Vagina (tissue), 2 donors: ENCODE measurements at regions not wholly inside any gene's neighbourhood (a gene's known extent, or its start where the extent isn't known, plus 50 kb on each side); places are given as distances from the start of the nearest gene placed in this dataset.

Experiments used
- DNase-seq, 2 donors: peaks; one replicate each; pipeline ENCODE4 v3.0.0-alpha.2; 2017; ENCODE audit errors: extremely low spot score in 2 of 2
- H3K27ac ChIP-seq: fragments of 200-600 bp; sonication (generic); one replicate; pipeline ENCODE4 v1.5.1; 2019
- H3K27me3 ChIP-seq: fragments of 200-600 bp; sonication (generic); one replicate; pipeline ENCODE4 v1.5.1; 2019
- H3K36me3 ChIP-seq, 2 donors: fragments of 200-600 bp; sonication (generic); one replicate each; pipeline ENCODE4 v1.5.1; 2017 to 2019
- H3K4me1 ChIP-seq: fragments of 200-600 bp; sonication (generic); one replicate; pipeline ENCODE4 v1.5.1; 2019
- H3K4me3 ChIP-seq, 2 donors: fragments of 200-600 bp; sonication (generic); 1 replicate in 1 of 2; 2 replicates in 1 of 2; pipeline ENCODE4 v1.5.1; 2016 to 2019
- H3K9me3 ChIP-seq: fragments of 200-600 bp; sonication (generic); one replicate; pipeline ENCODE4 v1.5.1; 2019
- CTCF ChIP-seq, 3 experiments: fragments of 450-650 bp in 2 of 3; fragments of 200-600 bp in 1 of 3; sonication (generic) in 1 of 3; IDR thresholded peaks; one replicate each; pipeline ENCODE4 v1.5.1; 2017 to 2019; ENCODE audit warnings: antibody characterized with exemption in 3 of 3, mild to moderate bottlenecking in 2 of 3, moderate library complexity in 2 of 3
- POLR2A ChIP-seq, 2 donors: fragments of 450-650 bp; IDR thresholded peaks; one replicate each; pipeline ENCODE4 v1.6.1; 2017; ENCODE audit warnings: antibody characterized with exemption in 2 of 2, mild to moderate bottlenecking in 2 of 2, moderate library complexity in 2 of 2
- POLR2AphosphoS5 ChIP-seq, 2 donors: sonication (generic); formaldehyde crosslinking; IDR thresholded peaks; one replicate each; pipeline ENCODE4 v1.9.0; 2017; ENCODE audit warnings: antibody characterized with exemption in 2 of 2, mild to moderate bottlenecking in 2 of 2, low read depth in 1 of 2; ENCODE audit not compliant: insufficient read depth in 1 of 2
- intact Hi-C: fragments of 100-400 bp; cut with DNase I; formaldehyde crosslinking; loops from one replicate; pipeline ENCODE4 v1.15.1; 2023

- H3K27me3 ChIP-seq: no peaks in the 10 kb centered on the region
- no peak for TF ChIP-seq CTCF (IDR thresholded peaks at IDR 0.05)
- TF ChIP-seq POLR2AphosphoS5 (IDR thresholded peaks at IDR 0.05; ENCODE audit: insufficient read depth in 1 of 2, low read depth in 1 of 2): peak in 1 of 2 donors; percentile 58
- no peak for TF ChIP-seq POLR2A (IDR thresholded peaks at IDR 0.05)
- peak overlapping the region; percentile 58 for H3K27ac ChIP-seq
- no peaks in the 10 kb centered on the region for H3K9me3 ChIP-seq
- peaks cover 16% of the 10 kb centered on the region for H3K4me1 ChIP-seq
- no peak overlapping the region for H3K4me3 ChIP-seq
- H3K36me3 ChIP-seq: no peaks in the 10 kb centered on the region
- intact Hi-C loops: no loop called here
- DNase-seq: no peak
Observed at GRCh38 chr5:148949841-148950470, 112.9 kb downstream of the SH3TC2 start.

GRCh38 chr5:148950471-148950863 lies 112.4 kb downstream of the SH3TC2 start:
- DNase-seq: no peak
- H3K4me3 ChIP-seq: no peak overlapping the region
- no peak for TF ChIP-seq POLR2AphosphoS5 (IDR thresholded peaks at IDR 0.05; ENCODE audit: insufficient read depth in 1 of 2, low read depth in 1 of 2)
- TF ChIP-seq POLR2A (IDR thresholded peaks at IDR 0.05): no peak
- TF ChIP-seq CTCF (IDR thresholded peaks at IDR 0.05): no peak
- peaks cover 16% of the 10 kb centered on the region for H3K4me1 ChIP-seq
- intact Hi-C loops: no loop called here
- no peaks in the 10 kb centered on the region for H3K27me3 ChIP-seq
- peak overlapping the region; percentile 58 for H3K27ac ChIP-seq
- no peaks in the 10 kb centered on the region for H3K9me3 ChIP-seq
- no peaks in the 10 kb centered on the region for H3K36me3 ChIP-seq

GRCh38 chr5:148950892-148951291 lies 112.0 kb downstream of the SH3TC2 start:
- DNase-seq: no peak
- no peak for TF ChIP-seq POLR2AphosphoS5 (IDR thresholded peaks at IDR 0.05; ENCODE audit: insufficient read depth in 1 of 2, low read depth in 1 of 2)
- TF ChIP-seq CTCF (IDR thresholded peaks at IDR 0.05): no peak
- TF ChIP-seq POLR2A (IDR thresholded peaks at IDR 0.05): no peak
- no peaks in the 10 kb centered on the region for H3K36me3 ChIP-seq
- no peak overlapping the region for H3K4me3 ChIP-seq
- no peaks in the 10 kb centered on the region for H3K27me3 ChIP-seq
- intact Hi-C loops: no loop called here
- H3K4me1 ChIP-seq: peaks cover 16% of the 10 kb centered on the region
- no peaks in the 10 kb centered on the region for H3K9me3 ChIP-seq
- peak overlapping the region; percentile 58 for H3K27ac ChIP-seq

GRCh38 chr5:148951612-148952011 lies 111.2 kb downstream of the SH3TC2 start:
- no peaks in the 10 kb centered on the region for H3K27me3 ChIP-seq
- DNase-seq: no peak
- H3K9me3 ChIP-seq: no peaks in the 10 kb centered on the region
- TF ChIP-seq CTCF (IDR thresholded peaks at IDR 0.05) (no peak), POLR2A (IDR thresholded peaks at IDR 0.05) (no peak), POLR2AphosphoS5 (IDR thresholded peaks at IDR 0.05; ENCODE audit: insufficient read depth in 1 of 2, low read depth in 1 of 2) (no peak)
- intact Hi-C loops: no loop called here
- peaks cover 16% of the 10 kb centered on the region for H3K4me1 ChIP-seq
- H3K27ac ChIP-seq: no peak overlapping the region
- H3K4me3 ChIP-seq: no peak overlapping the region
- no peaks in the 10 kb centered on the region for H3K36me3 ChIP-seq

GRCh38 chr5:148952097-148952867 lies 110.6 kb downstream of the SH3TC2 start:
- Histone ChIP-seq H3K27me3 (no peaks in the 10 kb centered on the region), H3K4me3 (no peak overlapping the region), H3K4me1 (peaks cover 16% of the 10 kb centered on the region), H3K27ac (no peak overlapping the region), H3K9me3 (no peaks in the 10 kb centered on the region), H3K36me3 (no peaks in the 10 kb centered on the region)
- intact Hi-C loops: no loop called here
- TF ChIP-seq POLR2A (IDR thresholded peaks at IDR 0.05): no peak
- TF ChIP-seq CTCF (IDR thresholded peaks at IDR 0.05): no peak
- TF ChIP-seq POLR2AphosphoS5 (IDR thresholded peaks at IDR 0.05; ENCODE audit: insufficient read depth in 1 of 2, low read depth in 1 of 2): no peak
- no peak for DNase-seq
